ENCODE measurements at regions not wholly inside any gene's neighbourhood (a gene's known extent, or its start where the extent isn't known, plus 50 kb on each side); places are given as distances from the start of the nearest gene placed in this dataset.

- H3K4me1 ChIP-seq (ENCODE audit: low read length) = no peaks in the 10 kb centered on the region
- H4K20me1 ChIP-seq (ENCODE audit: insufficient read depth, low read length) = no peaks in the 10 kb centered on the region
- no peak for DNase-seq
- no peaks in the 10 kb centered on the region for H3K36me3 ChIP-seq (replicated peaks; ENCODE audit: insufficient read depth, low read length)
- no peak overlapping the region for H3K4me2 ChIP-seq (ENCODE audit: low read depth, low read length)
- no peak overlapping the region for H3K4me3 ChIP-seq (ENCODE audit: low read length)
- TF ChIP-seq EZH2 (optimal IDR thresholded peaks at IDR 0.05; ENCODE audit: low read depth, low read length) (no peak), EZH2phosphoT487 (IDR thresholded peaks at IDR 0.05; ENCODE audit: low read length) (no peak)
- TF ChIP-seq, protein P1, sequence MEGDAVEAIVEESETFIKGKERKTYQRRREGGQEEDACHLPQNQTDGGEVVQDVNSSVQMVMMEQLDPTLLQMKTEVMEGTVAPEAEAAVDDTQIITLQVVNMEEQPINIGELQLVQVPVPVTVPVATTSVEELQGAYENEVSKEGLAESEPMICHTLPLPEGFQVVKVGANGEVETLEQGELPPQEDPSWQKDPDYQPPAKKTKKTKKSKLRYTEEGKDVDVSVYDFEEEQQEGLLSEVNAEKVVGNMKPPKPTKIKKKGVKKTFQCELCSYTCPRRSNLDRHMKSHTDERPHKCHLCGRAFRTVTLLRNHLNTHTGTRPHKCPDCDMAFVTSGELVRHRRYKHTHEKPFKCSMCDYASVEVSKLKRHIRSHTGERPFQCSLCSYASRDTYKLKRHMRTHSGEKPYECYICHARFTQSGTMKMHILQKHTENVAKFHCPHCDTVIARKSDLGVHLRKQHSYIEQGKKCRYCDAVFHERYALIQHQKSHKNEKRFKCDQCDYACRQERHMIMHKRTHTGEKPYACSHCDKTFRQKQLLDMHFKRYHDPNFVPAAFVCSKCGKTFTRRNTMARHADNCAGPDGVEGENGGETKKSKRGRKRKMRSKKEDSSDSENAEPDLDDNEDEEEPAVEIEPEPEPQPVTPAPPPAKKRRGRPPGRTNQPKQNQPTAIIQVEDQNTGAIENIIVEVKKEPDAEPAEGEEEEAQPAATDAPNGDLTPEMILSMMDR (IDR thresholded peaks at IDR 0.05; ENCODE audit: low read length) = no peak
- no peak overlapping the region for H3K27ac ChIP-seq (ENCODE audit: low read length)
- H2AFZ ChIP-seq (ENCODE audit: low read length) = no peak overlapping the region
- no peaks in the 10 kb centered on the region for H3K79me2 ChIP-seq (ENCODE audit: low read length)
- no peaks in the 10 kb centered on the region for H3K9me3 ChIP-seq (replicated peaks; ENCODE audit: insufficient read depth, low read length)
- no peaks in the 10 kb centered on the region for H3K9me2 ChIP-seq (replicated peaks; ENCODE audit: insufficient read depth, low read length)
- no peaks in the 10 kb centered on the region for H3K27me3 ChIP-seq (replicated peaks; ENCODE audit: insufficient read depth, low read length)
- H3F3A ChIP-seq (ENCODE audit: insufficient read depth, low read length) = no peaks in the 10 kb centered on the region
- H3K9ac ChIP-seq (ENCODE audit: low read length) = no peak overlapping the region
These were observed 104.2 kb upstream of the CLSTN2 start for GRCh38 chr3:139830817-139831216.

DNA sequence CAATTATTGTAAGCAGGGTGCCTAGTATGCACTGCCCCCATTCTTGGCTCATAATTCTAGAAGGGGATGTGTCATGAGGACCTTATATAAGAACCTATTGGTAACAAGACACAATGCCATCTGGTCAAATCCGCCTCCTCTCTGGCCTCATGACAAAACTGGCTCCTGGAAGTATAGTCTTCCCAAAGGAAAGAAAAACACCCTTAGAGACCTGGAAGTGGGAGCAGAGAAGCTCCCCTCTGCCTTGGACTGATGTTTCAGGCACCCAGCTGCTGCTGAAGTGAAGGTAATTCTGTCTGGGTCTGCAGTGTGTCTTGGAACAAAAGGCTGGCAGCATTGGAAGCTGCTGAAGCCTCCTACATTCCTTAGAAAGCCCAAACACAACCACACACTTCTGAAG, 107.2 kb upstream of the CLSTN2 start:
- Histone ChIP-seq H3K36me3 (replicated peaks; ENCODE audit: insufficient read depth, low read length) (no peaks in the 10 kb centered on the region), H3K4me2 (ENCODE audit: low read depth, low read length) (no peak overlapping the region), H4K20me1 (ENCODE audit: insufficient read depth, low read length) (no peaks in the 10 kb centered on the region), H3K9me3 (replicated peaks; ENCODE audit: insufficient read depth, low read length) (no peaks in the 10 kb centered on the region), H3K27ac (ENCODE audit: low read length) (no peak overlapping the region), H3K79me2 (ENCODE audit: low read length) (no peaks in the 10 kb centered on the region), H3F3A (ENCODE audit: insufficient read depth, low read length) (no peaks in the 10 kb centered on the region), H3K27me3 (replicated peaks; ENCODE audit: insufficient read depth, low read length) (no peaks in the 10 kb centered on the region), H3K4me1 (ENCODE audit: low read length) (no peaks in the 10 kb centered on the region), H3K9me2 (replicated peaks; ENCODE audit: insufficient read depth, low read length) (no peaks in the 10 kb centered on the region), H2AFZ (ENCODE audit: low read length) (no peak overlapping the region), H3K4me3 (ENCODE audit: low read length) (no peak overlapping the region), H3K9ac (ENCODE audit: low read length) (no peak overlapping the region)
- DNase-seq = no peak
- TF ChIP-seq EZH2 (optimal IDR thresholded peaks at IDR 0.05; ENCODE audit: low read depth, low read length) (no peak), EZH2phosphoT487 (IDR thresholded peaks at IDR 0.05; ENCODE audit: low read length) (no peak)
- TF ChIP-seq, protein P1 (IDR thresholded peaks at IDR 0.05; ENCODE audit: low read length) = no peak

DNA sequence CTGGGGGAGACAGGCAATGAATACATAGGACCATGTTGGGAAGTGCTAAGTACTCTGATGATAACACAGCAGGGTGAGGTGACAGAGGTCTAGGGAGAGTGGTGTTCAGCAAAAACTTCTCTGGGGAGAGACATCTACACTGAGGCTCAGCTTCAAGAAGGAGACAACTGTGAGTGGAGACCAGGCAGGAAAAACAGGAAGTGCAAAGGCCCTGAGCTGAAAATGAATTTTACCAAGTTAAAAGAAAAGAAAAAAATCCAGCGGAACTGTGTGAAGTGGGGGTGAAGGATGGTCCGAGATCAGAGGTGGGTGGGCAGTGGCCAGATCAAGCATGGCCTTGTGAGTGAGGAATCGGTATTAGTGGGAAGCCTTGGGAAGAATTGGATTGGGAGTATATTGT, 110.1 kb upstream of the CLSTN2 start:
- Histone ChIP-seq H3K27me3 (replicated peaks; ENCODE audit: insufficient read depth, low read length) (no peaks in the 10 kb centered on the region), H3K9ac (ENCODE audit: low read length) (no peak overlapping the region), H3K36me3 (replicated peaks; ENCODE audit: insufficient read depth, low read length) (no peaks in the 10 kb centered on the region), H3K27ac (ENCODE audit: low read length) (no peak overlapping the region), H4K20me1 (ENCODE audit: insufficient read depth, low read length) (no peaks in the 10 kb centered on the region), H2AFZ (ENCODE audit: low read length) (no peak overlapping the region), H3K9me3 (replicated peaks; ENCODE audit: insufficient read depth, low read length) (no peaks in the 10 kb centered on the region), H3K4me2 (ENCODE audit: low read depth, low read length) (no peak overlapping the region), H3K9me2 (replicated peaks; ENCODE audit: insufficient read depth, low read length) (no peaks in the 10 kb centered on the region), H3K4me1 (ENCODE audit: low read length) (no peaks in the 10 kb centered on the region), H3F3A (ENCODE audit: insufficient read depth, low read length) (no peaks in the 10 kb centered on the region), H3K4me3 (ENCODE audit: low read length) (no peak overlapping the region), H3K79me2 (ENCODE audit: low read length) (no peaks in the 10 kb centered on the region)
- TF ChIP-seq EZH2 (optimal IDR thresholded peaks at IDR 0.05; ENCODE audit: low read depth, low read length) = no peak
- TF ChIP-seq, protein P1 (IDR thresholded peaks at IDR 0.05; ENCODE audit: low read length) = no peak
- no peak for TF ChIP-seq EZH2phosphoT487 (IDR thresholded peaks at IDR 0.05; ENCODE audit: low read length)
- no peak for DNase-seq

Measured in MM.1S (cell line).